PC-3 (cell line): ENCODE measurements at regions not wholly inside any gene's neighbourhood (a gene's known extent, or its start where the extent isn't known, plus 50 kb on each side); places are given as distances from the start of the nearest gene placed in this dataset.

Source experiments
- ATAC-seq: fragments of 200-7000 bp; cut with Tn5 transposase; 2 replicates; pipeline ENCODE4 v1.9.1; 2020; ENCODE audit warnings: mild to moderate bottlenecking, moderate library complexity
- BruUV-seq: library from RNA; stranded (reverse); fragments of 400-500 nt; replicated peaks from 2 replicates; lab custom pipeline; 2021; lab: Mats Ljungman, UMichigan
- CTCF ChIA-PET: fragments of 300-600 bp; sonication (Branson Sonifier 250); formaldehyde crosslinking; loops from one replicate; lab custom pipeline; 2022; ENCODE audit warnings: antibody characterized with exemption; lab: Charles Lee
- POLR2A ChIA-PET: fragments of 300-600 bp; sonication (Branson Sonifier 250); formaldehyde crosslinking; loops from one replicate; lab custom pipeline; 2022; ENCODE audit warnings: antibody characterized with exemption; ENCODE audit not compliant: unreplicated experiment; lab: Charles Lee
- DNase-seq: peaks from one replicate; pipeline ENCODE4 v3.0.0-alpha.2; 2015
- H2AFZ ChIP-seq: fragments of 300-600 bp; sonication (generic); 2 replicates; pipeline ENCODE4 v1.6.0; 2016; ENCODE audit warnings: antibody characterized with exemption, low read length
- H3F3A ChIP-seq: fragments of 300-600 bp; sonication (generic); one replicate; pipeline ENCODE4 v1.6.0; 2017; ENCODE audit warnings: antibody characterized with exemption, low read length, control low read depth, mild to moderate bottlenecking; ENCODE audit not compliant: unreplicated experiment
- H3K27ac ChIP-seq: fragments of 300-600 bp; sonication (generic); 2 replicates; pipeline ENCODE4 v1.5.1; 2016; ENCODE audit warnings: mild to moderate bottlenecking, low read length
- H3K27me3 ChIP-seq: fragments of 300-600 bp; sonication (generic); 2 replicates; pipeline ENCODE4 v1.6.1; 2016; ENCODE audit warnings: low read length, mixed read lengths
- H3K36me3 ChIP-seq: fragments of 300-600 bp; sonication (generic); 2 replicates; pipeline ENCODE4 v1.6.1; 2016; ENCODE audit warnings: low read depth, mixed run types, low read length, mixed read lengths
- H3K4me1 ChIP-seq: fragments of 300-600 bp; sonication (generic); 2 replicates; pipeline ENCODE4 v1.5.1; 2016; ENCODE audit warnings: low read length; ENCODE audit not compliant: insufficient read depth
- H3K4me2 ChIP-seq: fragments of 300-600 bp; sonication (generic); 2 replicates; pipeline ENCODE4 v1.6.0; 2016; ENCODE audit warnings: low read length
- H3K4me3 ChIP-seq: fragments of 300-600 bp; sonication (generic); 2 replicates; pipeline ENCODE4 v1.5.1; 2016; ENCODE audit warnings: mild to moderate bottlenecking, low read length, mixed read lengths
- H3K79me2 ChIP-seq: fragments of 300-600 bp; sonication (generic); 2 replicates; pipeline ENCODE4 v1.6.1; 2017; ENCODE audit warnings: low read length, mixed read lengths
- H3K9ac ChIP-seq: fragments of 300-600 bp; sonication (generic); 2 replicates; pipeline ENCODE4 v1.6.0; 2016; ENCODE audit warnings: mild to moderate bottlenecking, low read length
- H3K9me2 ChIP-seq: fragments of 300-600 bp; sonication (generic); replicated peaks from 2 replicates; pipeline ENCODE4 v1.6.1; 2016; ENCODE audit warnings: mixed run types, low read length, mixed read lengths
- H3K9me3 ChIP-seq: fragments of 300-600 bp; sonication (generic); 2 replicates; pipeline ENCODE4 v1.6.1; 2016; ENCODE audit warnings: low read length, mixed read lengths
- H4K20me1 ChIP-seq: fragments of 300-600 bp; sonication (generic); 2 replicates; pipeline ENCODE4 v1.6.1; 2016; ENCODE audit warnings: low read length, mixed read lengths
- CTCF ChIP-seq: fragments of 300-600 bp; sonication (generic); conservative IDR thresholded peaks from 2 replicates; pipeline ENCODE4 v1.5.1; 2017; ENCODE audit warnings: antibody characterized with exemption, low read depth, mild to moderate bottlenecking, low read length
- EZH2 ChIP-seq: fragments of 300-600 bp; sonication (generic); IDR thresholded peaks from one replicate; pipeline ENCODE4 v1.6.1; 2017; ENCODE audit warnings: antibody characterized with exemption, mild to moderate bottlenecking, low read length; ENCODE audit not compliant: unreplicated experiment
- EZH2phosphoT487 ChIP-seq: fragments of 300-600 bp; sonication (generic); IDR thresholded peaks from 2 replicates; pipeline ENCODE4 v1.6.1; 2018; ENCODE audit warnings: mild to moderate bottlenecking, antibody characterized with exemption, low read length, borderline replicate concordance
- intact Hi-C: fragments of 100-400 bp; cut with micrococcal nuclease; formaldehyde crosslinking; loops from 2 replicates; pipeline ENCODE4 v1.9.0; 2023

GRCh38 chr3:152202976-152203626 lies 65.6 kb upstream of the MBNL1 start:
- no peaks in the 10 kb centered on the region for H3K9me3 ChIP-seq
- no peaks in the 10 kb centered on the region for H3K36me3 ChIP-seq
- H2AFZ ChIP-seq, result peak overlapping the region; percentile 13; the same call in 1 of the 2 replicates
- no peaks in the 10 kb centered on the region for H3K27me3 ChIP-seq
- no peak for TF ChIP-seq CTCF
- no peak for TF ChIP-seq EZH2phosphoT487
- TF ChIP-seq EZH2, result no peak
- DNase-seq (no peak), ATAC-seq (no peak)
- H4K20me1 ChIP-seq, result no peaks in the 10 kb centered on the region
- H3K4me1 ChIP-seq, result no peaks in the 10 kb centered on the region
- no TSS peak for BruUV-seq
- H3K9ac ChIP-seq, result no peak overlapping the region
- H3K9me2 ChIP-seq, result no peaks in the 10 kb centered on the region
- intact Hi-C loops, result no loop called here
- H3K79me2 ChIP-seq, result no peaks in the 10 kb centered on the region
- CTCF ChIA-PET, result no interaction called here
- no peak overlapping the region for H3K4me2 ChIP-seq
- POLR2A ChIA-PET, result no interaction called here
- no peaks in the 10 kb centered on the region for H3F3A ChIP-seq
- no peak overlapping the region for H3K4me3 ChIP-seq
- H3K27ac ChIP-seq, result no peak overlapping the region

GRCh38 chr3:152203652-152204051 lies 65.1 kb upstream of the MBNL1 start:
- Histone ChIP-seq H3K27ac (no peak overlapping the region), H3K36me3 (no peaks in the 10 kb centered on the region), H3K4me2 (no peak overlapping the region), H3F3A (no peaks in the 10 kb centered on the region), H3K79me2 (no peaks in the 10 kb centered on the region), H3K4me3 (no peak overlapping the region), H3K9me3 (no peaks in the 10 kb centered on the region), H3K27me3 (no peaks in the 10 kb centered on the region), H3K9ac (no peak overlapping the region), H2AFZ (no peak overlapping the region), H4K20me1 (no peaks in the 10 kb centered on the region), H3K9me2 (no peaks in the 10 kb centered on the region), H3K4me1 (no peaks in the 10 kb centered on the region; the same call in 1 of the 2 replicates)
- POLR2A ChIA-PET, result no interaction called here
- CTCF ChIA-PET, result no interaction called here
- TF ChIP-seq EZH2 (no peak), CTCF (no peak), EZH2phosphoT487 (no peak)
- no TSS peak for BruUV-seq
- intact Hi-C loops, result no loop called here
- ATAC-seq (no peak), DNase-seq (no peak)

- H3K27ac ChIP-seq, result no peak overlapping the region
- no peaks in the 10 kb centered on the region for H3K36me3 ChIP-seq
- POLR2A ChIA-PET, result no interaction called here
- no peaks in the 10 kb centered on the region for H3K79me2 ChIP-seq
- no peaks in the 10 kb centered on the region for H3F3A ChIP-seq
- no peak for ATAC-seq
- H3K9ac ChIP-seq, result no peak overlapping the region
- H3K9me2 ChIP-seq, result no peaks in the 10 kb centered on the region
- TF ChIP-seq EZH2 (no peak), CTCF (no peak), EZH2phosphoT487 (no peak)
- H3K9me3 ChIP-seq, result no peaks in the 10 kb centered on the region
- DNase-seq, result no peak
- H2AFZ ChIP-seq, result no peak overlapping the region
- H4K20me1 ChIP-seq, result no peaks in the 10 kb centered on the region
- no peak overlapping the region for H3K4me3 ChIP-seq
- BruUV-seq, result no TSS peak
- H3K27me3 ChIP-seq, result no peaks in the 10 kb centered on the region
- CTCF ChIA-PET, result no interaction called here
- H3K4me1 ChIP-seq, result no peaks in the 10 kb centered on the region; the same call in 1 of the 2 replicates
- intact Hi-C loops, result no loop called here
- no peak overlapping the region for H3K4me2 ChIP-seq
Observed at GRCh38 chr3:152204218-152204617, 64.5 kb upstream of the MBNL1 start.
